LNCAP (cell line): ENCODE measurements at regions not wholly inside any gene's neighbourhood (a gene's known extent, or its start where the extent isn't known, plus 50 kb on each side); places are given as distances from the start of the nearest gene placed in this dataset.

Experiments used
- CTCF ChIP-seq: fragments of 450-650 bp; IDR thresholded peaks from 2 replicates; pipeline ENCODE4 v1.5.1; 2017; ENCODE audit warnings: mild to moderate bottlenecking

DNA sequence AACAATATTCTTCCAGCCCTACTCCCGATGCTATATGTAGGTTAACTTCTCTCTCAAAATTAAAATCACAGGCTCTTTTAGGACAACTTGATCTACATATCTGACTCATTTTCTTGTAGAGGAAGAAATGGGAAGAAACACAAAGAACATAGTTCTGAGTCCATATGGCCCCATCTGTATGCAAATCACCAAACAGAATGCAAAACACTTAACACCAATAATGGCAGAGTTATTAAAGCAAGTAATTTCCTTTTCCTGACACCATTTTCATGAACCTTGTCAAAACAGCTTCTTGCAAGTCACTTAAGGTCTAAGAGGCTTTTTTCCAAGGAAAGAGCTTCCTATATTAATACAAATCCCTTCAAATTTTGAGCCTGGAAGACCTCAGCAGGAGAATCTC lies 300.4 kb upstream of the CLEC14A start:
- TF ChIP-seq CTCF: no peak

- no peak for TF ChIP-seq CTCF
These were observed 298.1 kb upstream of the CLEC14A start for GRCh38 chr14:38554026-38554425.

GRCh38 chr14:38553586-38553985 lies 297.7 kb upstream of the CLEC14A start:
- no peak for TF ChIP-seq CTCF

GRCh38 chr14:38549564-38549963 lies 293.7 kb upstream of the CLEC14A start:
- no peak for TF ChIP-seq CTCF

DNA sequence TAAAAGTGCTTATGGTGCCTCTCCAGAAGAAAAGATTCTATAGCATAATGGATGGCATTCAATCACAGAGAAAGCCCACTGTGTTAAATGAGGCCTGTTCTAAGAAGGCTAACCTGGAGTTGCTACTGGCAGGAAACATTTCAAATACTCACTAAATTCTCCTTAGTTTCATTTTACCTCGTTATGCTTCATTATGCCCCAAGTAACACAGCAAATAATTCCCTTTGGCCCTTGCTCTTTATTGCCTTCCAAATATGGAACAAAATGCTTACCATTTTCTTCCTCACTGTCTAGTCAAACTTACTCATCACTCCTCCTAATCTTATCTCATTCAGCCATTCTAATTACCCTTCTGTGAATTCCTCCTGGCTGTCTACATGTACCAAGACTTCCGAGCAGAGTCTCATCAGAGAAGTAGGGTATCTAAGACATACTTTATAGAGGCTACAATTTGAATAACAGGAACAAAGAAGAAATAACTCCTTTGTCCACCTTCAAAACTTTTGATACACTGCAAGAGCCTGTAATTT lies 292.1 kb upstream of the CLEC14A start:
- TF ChIP-seq CTCF: no peak

- no peak for TF ChIP-seq CTCF
These were observed 291.1 kb upstream of the CLEC14A start for GRCh38 chr14:38546932-38547551.

DNA sequence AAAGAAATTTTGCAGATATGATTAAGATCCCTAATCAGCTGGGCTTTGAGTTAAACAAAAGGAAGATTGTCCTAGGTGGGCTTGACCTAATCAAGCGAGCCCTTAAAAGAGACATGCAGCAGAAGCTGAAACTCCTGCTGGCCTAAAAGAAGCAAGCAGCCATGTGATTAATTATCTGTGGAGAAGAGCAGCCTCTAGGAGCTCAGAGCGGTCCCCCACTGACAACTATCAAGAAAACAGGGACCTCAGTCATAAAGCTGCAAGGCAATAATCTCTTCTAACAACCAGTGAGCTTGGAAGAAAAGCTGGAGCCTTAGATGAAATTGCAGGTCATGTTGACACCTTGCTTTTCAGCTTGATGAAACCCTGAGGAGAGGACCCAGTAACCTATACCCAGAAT lies 288.9 kb upstream of the CLEC14A start:
- no peak for TF ChIP-seq CTCF
